ENCODE measurements at regions not wholly inside any gene's neighbourhood (a gene's known extent, or its start where the extent isn't known, plus 50 kb on each side); places are given as distances from the start of the nearest gene placed in this dataset.

DNA sequence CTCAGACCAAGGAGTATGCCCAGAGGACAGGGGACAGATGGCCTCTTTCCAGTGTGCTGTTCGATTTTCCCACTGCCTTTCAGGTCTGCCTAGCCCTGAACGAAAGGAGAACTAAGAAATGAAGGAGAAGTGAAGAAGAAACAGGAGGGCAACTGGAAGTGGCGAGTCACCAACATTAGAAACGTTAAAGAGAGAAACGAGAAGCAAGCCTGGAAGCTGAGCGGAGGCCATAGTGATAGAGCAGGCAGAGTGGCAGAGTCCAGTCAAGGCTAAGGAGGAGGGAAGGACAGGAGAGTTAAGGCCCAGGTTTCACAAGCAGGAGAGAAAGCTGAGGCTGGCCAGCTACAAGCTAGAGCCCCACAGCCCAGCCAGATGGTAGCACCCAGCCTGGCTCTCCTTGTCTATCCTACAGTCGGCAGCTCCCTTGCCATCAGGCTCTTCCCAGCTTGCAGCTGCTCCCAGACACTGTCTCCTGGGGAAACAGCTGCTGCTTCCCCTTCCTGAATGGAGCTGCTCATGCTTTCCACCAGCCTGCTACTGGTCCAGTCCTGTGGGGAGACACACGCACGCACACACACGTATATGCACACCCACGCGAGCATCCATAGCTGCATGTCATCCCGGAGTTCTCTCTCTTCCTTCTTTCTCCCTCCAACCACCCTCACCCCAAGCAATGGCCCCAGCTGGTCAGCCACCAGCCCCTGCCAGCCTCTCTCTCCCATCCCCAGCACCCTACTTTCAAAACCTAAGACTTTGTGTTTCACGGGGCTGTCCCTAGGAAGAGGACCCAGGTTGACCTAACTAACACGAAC, 139.7 kb upstream of the CCND2 start:
- DNase-seq: no peak

DNA sequence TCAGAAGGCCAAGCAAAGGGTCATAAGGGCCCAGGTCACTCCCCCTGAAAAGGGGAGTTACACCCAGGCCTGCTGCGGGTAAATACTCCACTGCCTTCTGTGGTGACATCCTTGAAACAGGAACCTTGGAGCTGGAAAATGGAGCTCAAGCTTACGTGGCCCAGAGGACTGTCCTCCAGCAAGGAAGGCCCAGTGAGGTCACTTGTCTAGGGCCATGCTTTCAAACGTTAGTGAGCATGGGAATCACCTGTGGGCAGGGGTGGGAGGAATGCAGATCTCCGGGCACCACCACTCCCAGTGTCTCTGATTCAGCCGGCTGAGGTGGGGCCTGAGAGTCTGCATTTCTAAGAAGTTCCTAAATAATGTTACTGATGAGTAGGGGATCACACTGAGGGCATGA, 140.5 kb upstream of the CCND2 start:
- no peak for DNase-seq

- no peak for DNase-seq
Observed at GRCh38 chr12:4121506-4122020, 152.0 kb upstream of the CCND2 start.

DNA sequence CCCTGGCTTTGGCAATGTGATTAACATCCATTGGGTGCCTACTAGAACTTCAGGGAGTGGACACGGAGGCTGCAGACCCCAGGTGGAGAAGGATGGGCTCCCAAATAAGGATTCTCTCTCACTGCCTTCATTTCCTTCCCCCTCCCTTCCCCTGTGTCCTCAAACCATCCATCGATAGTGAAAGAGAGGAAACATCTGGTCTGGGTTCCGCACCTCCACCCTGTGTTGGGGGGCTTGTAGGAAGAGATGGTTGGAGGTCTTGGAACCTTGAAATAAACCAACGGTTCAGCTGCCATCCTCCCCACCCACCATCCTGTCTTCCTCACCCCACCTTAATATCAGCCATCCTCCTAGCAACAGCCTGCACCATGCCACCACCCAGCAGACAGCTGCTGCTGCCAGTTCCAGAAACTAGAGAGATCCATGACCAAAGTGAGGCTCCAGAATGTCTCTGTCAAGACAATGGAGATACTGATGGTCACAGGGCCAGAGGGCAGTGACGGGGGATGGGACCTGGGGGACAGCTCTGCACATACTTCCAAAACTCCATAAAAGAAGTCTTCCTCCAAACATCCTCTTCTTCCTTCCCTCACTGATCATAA, 153.1 kb upstream of the CCND2 start:
- no peak for DNase-seq

GRCh38 chr12:4119157-4119761, 154.3 kb upstream of the CCND2 start:
- peak in 1 of 2 experiments; percentile 15 for DNase-seq

DNA sequence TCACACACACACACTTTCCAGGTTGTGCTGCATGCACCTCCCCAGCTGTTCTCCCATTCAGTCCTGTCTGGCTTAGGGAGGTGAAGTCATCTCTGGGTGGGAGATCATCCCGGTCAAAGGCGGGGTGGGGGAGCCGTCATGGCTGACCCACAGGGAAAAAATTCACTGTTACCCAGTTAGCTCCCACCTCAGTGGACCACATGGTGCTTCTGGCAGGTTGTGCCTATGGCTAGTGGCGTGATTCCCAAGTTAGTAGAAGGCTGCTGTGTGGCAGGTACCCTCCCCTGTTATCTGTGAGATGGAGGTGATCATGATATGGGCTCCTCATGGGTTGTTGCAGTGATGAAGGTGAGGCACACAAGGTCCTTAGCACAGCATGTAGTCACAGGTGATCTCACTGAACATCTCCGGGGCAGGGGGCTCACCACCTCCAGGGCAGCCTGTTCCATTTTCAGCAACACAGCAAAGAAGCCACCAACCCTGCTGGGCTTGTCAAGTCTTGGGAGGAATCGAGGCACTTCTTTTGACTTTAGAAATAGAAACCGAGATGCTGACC, 154.9 kb upstream of the CCND2 start:
- no peak for DNase-seq

DNA sequence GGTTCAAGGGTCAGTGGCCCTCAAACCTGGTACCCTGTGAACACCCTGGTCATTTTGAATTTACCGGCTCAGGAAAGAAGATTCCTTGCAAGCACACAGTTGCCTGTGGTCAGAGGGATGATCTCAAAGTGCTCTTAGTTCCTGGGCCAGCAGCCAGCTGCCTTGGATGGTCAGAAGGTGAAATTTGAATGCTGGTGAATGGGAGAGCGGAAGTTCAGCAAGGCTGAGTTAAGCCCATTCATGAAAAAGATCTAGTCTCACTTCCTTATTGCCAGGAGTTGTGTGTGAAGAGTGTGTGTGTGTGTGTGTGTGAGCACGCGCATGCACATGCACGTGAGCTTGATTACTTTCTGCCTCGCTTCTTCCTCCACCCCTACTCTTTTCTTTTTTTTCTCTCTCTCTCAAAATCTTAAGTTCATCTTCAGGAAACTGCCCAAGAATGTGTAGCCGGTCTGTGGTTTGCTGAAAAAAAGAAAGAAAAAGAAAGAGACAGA, 155.5 kb upstream of the CCND2 start:
- no peak for DNase-seq

- no peak for DNase-seq
Observed at GRCh38 chr12:4117386-4118016, 156.1 kb upstream of the CCND2 start.

- DNase-seq: no peak
Observed at GRCh38 chr12:4116251-4117111, 157.1 kb upstream of the CCND2 start.

GRCh38 chr12:4115570-4115969, 158.0 kb upstream of the CCND2 start:
- DNase-seq: no peak

GRCh38 chr12:4114986-4115385, 158.6 kb upstream of the CCND2 start:
- peak in 1 of 2 experiments; percentile 17 for DNase-seq

DNA sequence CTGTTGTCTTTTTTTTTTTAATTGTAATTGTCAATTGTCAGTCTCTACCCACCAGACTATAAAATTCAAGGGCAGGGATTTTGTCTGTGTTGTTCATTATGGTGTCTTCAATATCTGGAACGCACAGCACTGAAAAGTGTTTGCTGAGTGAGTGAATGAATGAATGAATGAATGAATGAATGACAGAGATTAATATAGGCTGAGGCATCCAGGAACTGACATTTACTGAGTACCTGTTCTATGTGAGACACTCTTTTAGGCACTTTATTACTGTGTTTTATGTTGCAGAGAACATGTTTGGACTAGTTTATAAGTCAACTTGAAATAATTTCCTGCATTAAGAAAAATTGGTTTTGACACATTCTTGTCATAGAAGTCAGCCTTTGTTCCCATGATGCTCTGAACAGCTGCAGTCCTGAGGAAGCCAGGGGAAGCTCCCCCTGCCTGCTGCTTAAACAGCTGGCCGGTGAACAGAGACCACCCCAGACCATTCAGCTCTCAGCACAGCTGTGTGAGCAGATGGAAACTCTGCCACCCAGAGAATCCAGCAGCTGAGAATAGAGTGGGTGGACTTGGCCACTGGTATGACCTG, 160.7 kb upstream of the CCND2 start:
- DNase-seq: no peak

DNA sequence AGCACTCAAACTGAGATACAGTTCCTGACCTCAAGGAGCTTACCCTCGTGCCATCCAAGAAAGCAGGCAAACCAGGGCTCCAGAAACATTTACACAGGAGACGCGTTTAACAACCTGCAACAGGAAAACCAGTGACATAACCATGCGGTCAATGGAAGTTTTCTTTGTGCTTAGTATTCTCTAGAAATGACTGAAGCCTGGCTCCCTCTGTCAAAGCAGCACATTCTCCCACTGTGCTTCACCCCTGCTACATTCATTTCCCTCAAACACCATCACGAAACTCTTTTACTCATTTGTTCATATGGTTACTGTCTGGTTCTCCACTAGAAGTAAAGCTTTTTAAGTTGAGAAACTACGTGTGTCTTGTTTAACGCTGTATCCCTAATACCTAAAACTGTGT, 161.3 kb upstream of the CCND2 start:
- DNase-seq: no peak

DNA sequence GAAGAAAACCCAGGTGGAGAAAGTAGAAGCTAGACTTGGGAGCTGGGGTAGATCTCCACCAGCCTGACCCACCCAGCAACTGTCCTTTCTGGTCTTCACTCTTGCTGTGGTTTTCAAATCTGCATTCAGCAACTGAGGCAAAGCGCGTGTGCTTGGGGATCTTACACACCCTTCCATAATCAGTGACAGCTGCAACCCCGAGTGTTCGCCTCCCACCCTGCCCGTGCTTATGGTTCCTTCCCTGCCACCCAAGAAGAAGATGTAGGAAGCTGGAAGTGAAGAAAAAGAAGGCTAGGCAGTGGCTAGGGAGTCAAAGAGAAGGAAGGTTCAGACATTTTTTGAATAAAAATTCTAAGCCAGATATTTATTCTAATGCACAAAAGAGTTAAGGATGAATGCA, 162.6 kb upstream of the CCND2 start:
- no peak for DNase-seq

GRCh38 chr12:4109826-4110225, 163.7 kb upstream of the CCND2 start:
- DNase-seq: no peak

DNA sequence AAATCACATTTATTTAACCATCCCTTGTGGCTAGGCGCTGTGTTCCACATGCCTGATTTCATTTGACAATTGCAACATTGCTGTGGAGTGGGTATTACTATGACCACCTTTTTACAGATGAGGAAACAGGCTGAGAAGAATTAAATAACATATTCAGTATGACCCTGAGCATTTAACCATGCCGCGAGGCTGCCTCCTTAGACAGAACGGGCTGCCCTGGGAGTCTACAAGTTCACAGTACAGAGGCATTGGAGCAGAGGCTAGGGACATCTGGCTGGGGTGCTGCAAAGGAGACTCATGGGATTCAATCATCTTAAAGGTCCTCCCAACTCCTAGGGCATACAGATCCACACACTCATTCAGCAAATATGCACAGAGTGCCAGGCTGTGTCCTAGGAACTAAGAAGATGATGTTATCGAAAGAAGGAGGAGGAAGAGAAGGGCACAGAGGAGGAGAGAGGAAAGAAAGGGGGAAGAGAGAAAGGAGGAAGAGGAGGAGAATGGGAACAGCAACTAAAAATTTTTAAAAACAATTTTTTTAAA, 164.7 kb upstream of the CCND2 start:
- no peak for DNase-seq

- DNase-seq: no peak
Observed at GRCh38 chr12:4107911-4108697, 165.5 kb upstream of the CCND2 start.

DNA sequence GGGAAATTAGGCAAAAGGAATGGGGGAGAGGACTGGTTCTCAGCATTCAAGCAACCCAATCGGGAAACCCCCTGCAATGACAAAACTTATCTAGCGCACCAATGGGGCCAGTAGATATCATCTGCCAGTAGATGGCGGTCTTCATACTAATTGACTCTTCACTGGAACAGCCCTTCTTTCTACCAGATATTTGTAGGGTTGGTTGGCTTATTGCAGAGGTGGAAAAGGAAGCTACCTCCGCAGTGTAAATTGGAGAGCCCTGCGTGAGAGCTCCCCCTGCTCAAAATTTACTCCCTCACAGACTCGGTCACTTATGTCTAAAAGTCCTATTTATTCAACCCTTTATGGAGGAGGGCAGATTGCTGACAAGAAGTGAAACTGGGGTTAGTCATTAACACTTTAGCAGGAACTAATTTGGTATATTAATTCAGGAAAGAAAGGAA, 166.1 kb upstream of the CCND2 start:
- peak; percentile 57 to 65 for DNase-seq

GRCh38 chr12:4106621-4107020, 166.9 kb upstream of the CCND2 start:
- DNase-seq: no peak

- DNase-seq: no peak
Observed at GRCh38 chr12:4104722-4105244, 168.8 kb upstream of the CCND2 start.

Data from activated CD4-positive, alpha-beta T cell treated with anti-CD3 and anti-CD28 coated beads, Interleukin-2, amount 50 U/mL, for 4 hours (primary cell).